ENCODE measurements at regions not wholly inside any gene's neighbourhood (a gene's known extent, or its start where the extent isn't known, plus 50 kb on each side); places are given as distances from the start of the nearest gene placed in this dataset.

DNA sequence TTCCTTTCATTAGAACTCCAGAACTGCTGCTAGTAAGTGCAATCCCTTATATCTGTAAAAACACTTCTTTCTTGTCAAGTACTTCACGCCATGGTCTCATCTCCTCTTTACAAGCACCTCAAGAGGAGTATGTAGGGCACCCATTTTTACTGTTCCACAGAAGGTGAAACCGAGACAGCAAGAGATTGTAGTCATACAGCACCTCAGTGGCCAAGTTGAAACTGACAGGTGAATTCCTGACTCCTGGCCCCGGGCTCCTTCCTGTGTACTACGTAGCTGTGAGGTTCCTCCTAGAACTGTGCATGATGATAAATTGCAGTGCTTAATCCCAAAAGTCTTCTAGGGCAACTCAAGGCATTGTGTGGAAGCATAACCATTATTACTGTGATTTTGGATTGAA lies 131.5 kb upstream of the MEIS1 start:
- no peak for FAIRE-seq

DNA sequence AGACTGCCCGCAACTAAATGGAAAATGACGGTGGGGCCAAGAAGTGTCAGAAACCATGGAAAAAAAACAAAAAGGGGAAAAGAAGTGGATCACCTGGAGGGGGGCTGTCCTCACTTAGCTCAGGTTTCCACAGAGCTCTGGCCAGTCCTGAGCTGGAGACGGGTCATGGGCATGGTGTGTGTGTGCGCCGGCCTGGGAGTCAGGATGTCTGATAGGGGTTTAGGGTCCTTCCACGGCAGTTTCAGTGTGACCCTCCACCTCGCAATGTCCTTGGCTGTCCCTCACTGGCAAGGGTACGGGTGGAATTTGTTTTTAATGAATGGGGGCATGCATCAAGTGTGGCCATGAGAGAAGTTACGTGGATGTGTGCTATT lies 133.2 kb upstream of the MEIS1 start:
- no peaks in the 10 kb centered on the region for H3K27me3 ChIP-seq (ENCODE audit: insufficient read depth, low read length)
- H2AFZ ChIP-seq (ENCODE audit: low read depth, low read length) = no peak overlapping the region
- TF ChIP-seq EZH2 (IDR thresholded peaks at IDR 0.05; ENCODE audit: insufficient read depth, low read length) = no peak
- TF ChIP-seq, protein P1, sequence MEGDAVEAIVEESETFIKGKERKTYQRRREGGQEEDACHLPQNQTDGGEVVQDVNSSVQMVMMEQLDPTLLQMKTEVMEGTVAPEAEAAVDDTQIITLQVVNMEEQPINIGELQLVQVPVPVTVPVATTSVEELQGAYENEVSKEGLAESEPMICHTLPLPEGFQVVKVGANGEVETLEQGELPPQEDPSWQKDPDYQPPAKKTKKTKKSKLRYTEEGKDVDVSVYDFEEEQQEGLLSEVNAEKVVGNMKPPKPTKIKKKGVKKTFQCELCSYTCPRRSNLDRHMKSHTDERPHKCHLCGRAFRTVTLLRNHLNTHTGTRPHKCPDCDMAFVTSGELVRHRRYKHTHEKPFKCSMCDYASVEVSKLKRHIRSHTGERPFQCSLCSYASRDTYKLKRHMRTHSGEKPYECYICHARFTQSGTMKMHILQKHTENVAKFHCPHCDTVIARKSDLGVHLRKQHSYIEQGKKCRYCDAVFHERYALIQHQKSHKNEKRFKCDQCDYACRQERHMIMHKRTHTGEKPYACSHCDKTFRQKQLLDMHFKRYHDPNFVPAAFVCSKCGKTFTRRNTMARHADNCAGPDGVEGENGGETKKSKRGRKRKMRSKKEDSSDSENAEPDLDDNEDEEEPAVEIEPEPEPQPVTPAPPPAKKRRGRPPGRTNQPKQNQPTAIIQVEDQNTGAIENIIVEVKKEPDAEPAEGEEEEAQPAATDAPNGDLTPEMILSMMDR (IDR thresholded peaks at IDR 0.05; ENCODE audit: insufficient read depth, low read depth, low read length) = no peak
- Mint-ChIP-seq H3K27ac (ENCODE audit: unreplicated experiment) (no peak overlapping the region), H3K27me3 (ENCODE audit: low read depth, unreplicated experiment) (no peaks in the 10 kb centered on the region), H3K4me1 (ENCODE audit: low read depth, unreplicated experiment) (peaks cover 6% of the 10 kb centered on the region), H3K36me3 (ENCODE audit: low read depth, unreplicated experiment) (no peaks in the 10 kb centered on the region), H3K4me3 (ENCODE audit: unreplicated experiment) (no peak overlapping the region), H3K9me3 (ENCODE audit: unreplicated experiment) (no peaks in the 10 kb centered on the region)
- H3K9ac ChIP-seq (ENCODE audit: low read length) = no peak overlapping the region
- no peak overlapping the region for H3K4me3 ChIP-seq (ENCODE audit: insufficient read depth, low read depth, low read length)
- FAIRE-seq (no peak), DNase-seq (ENCODE audit: low read depth) (no peak)
- no peaks in the 10 kb centered on the region for H3K9me3 ChIP-seq (ENCODE audit: insufficient read depth, low read depth, low read length)
- no peaks in the 10 kb centered on the region for H4K20me1 ChIP-seq (ENCODE audit: insufficient read depth, low read length)
- H3K36me3 ChIP-seq (ENCODE audit: insufficient read depth, low read length) = no peaks in the 10 kb centered on the region
- no peak overlapping the region for H3K4me2 ChIP-seq (ENCODE audit: low read length)
- H3K79me2 ChIP-seq (ENCODE audit: insufficient read depth, low read length) = no peaks in the 10 kb centered on the region
- no peaks in the 10 kb centered on the region for H3K4me1 ChIP-seq (ENCODE audit: insufficient read depth, low read length)
- no peak overlapping the region for H3K27ac ChIP-seq (ENCODE audit: low read depth, low read length)

More for the DNA sequence above, 131.5 kb upstream of the MEIS1 start:
- Mint-ChIP-seq H3K27me3 (ENCODE audit: low read depth, unreplicated experiment) (no peaks in the 10 kb centered on the region), H3K36me3 (ENCODE audit: low read depth, unreplicated experiment) (no peaks in the 10 kb centered on the region), H3K4me1 (ENCODE audit: low read depth, unreplicated experiment) (peaks cover 6% of the 10 kb centered on the region), H3K4me3 (ENCODE audit: unreplicated experiment) (no peak overlapping the region), H3K9me3 (ENCODE audit: unreplicated experiment) (no peaks in the 10 kb centered on the region), H3K27ac (ENCODE audit: unreplicated experiment) (no peak overlapping the region)
- no peak overlapping the region for H3K4me3 ChIP-seq (ENCODE audit: insufficient read depth, low read depth, low read length)
- H3K4me1 ChIP-seq (ENCODE audit: insufficient read depth, low read length) = no peaks in the 10 kb centered on the region
- H4K20me1 ChIP-seq (ENCODE audit: insufficient read depth, low read length) = no peaks in the 10 kb centered on the region
- no peak overlapping the region for H3K4me2 ChIP-seq (ENCODE audit: low read length)
- no peak for TF ChIP-seq EZH2 (IDR thresholded peaks at IDR 0.05; ENCODE audit: insufficient read depth, low read length)
- TF ChIP-seq, protein P1 (IDR thresholded peaks at IDR 0.05; ENCODE audit: insufficient read depth, low read depth, low read length) = no peak
- H3K27ac ChIP-seq (ENCODE audit: low read depth, low read length) = no peak overlapping the region
- H3K9ac ChIP-seq (ENCODE audit: low read length) = no peak overlapping the region
- H2AFZ ChIP-seq (ENCODE audit: low read depth, low read length) = no peak overlapping the region
- no peak for DNase-seq (ENCODE audit: low read depth)
- no peaks in the 10 kb centered on the region for H3K9me3 ChIP-seq (ENCODE audit: insufficient read depth, low read depth, low read length)
- no peaks in the 10 kb centered on the region for H3K27me3 ChIP-seq (ENCODE audit: insufficient read depth, low read length)
- no peaks in the 10 kb centered on the region for H3K79me2 ChIP-seq (ENCODE audit: insufficient read depth, low read length)
- H3K36me3 ChIP-seq (ENCODE audit: insufficient read depth, low read length) = no peaks in the 10 kb centered on the region

DNA sequence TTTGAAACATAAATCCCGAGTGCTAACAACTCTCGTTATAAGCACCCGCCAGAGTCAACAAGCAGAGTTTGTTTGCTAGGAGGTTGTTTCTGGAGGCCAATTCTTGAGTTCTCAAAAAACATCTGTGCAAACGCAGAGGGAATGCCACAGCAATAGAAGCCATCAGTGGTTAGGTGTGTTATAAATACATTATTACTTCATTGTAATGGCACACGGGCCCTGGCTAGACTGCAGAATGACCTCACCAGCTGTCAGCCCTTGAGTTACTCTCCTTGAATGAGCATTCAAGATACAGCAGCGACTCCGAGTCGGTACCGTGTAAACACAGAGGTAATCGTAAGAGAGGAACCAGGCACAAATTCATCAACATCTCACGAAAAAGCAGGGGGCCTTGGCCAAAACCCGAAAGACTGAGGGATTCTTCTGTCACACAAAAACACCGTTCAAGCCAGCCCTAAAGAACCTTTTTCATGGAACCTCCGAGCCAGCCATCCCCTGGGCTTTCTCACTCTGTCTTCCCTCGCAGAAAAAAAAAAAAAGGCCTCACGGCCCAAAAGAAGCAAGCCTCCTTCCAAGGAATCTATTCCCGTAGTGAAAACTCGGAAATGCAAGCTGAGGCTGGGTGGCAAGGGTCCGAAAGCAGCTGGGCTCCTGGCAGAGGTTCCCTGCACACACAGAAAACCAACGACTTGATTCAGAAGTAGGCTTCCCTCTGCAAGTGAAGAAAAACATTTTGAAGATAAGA lies 133.7 kb upstream of the MEIS1 start:
- no peaks in the 10 kb centered on the region for H3K9me3 ChIP-seq (ENCODE audit: insufficient read depth, low read depth, low read length)
- no peaks in the 10 kb centered on the region for H3K27me3 ChIP-seq (ENCODE audit: insufficient read depth, low read length)
- Mint-ChIP-seq H3K36me3 (ENCODE audit: low read depth, unreplicated experiment) (no peaks in the 10 kb centered on the region), H3K4me3 (ENCODE audit: unreplicated experiment) (no peak overlapping the region), H3K9me3 (ENCODE audit: unreplicated experiment) (no peaks in the 10 kb centered on the region), H3K4me1 (ENCODE audit: low read depth, unreplicated experiment) (peaks cover 6% of the 10 kb centered on the region), H3K27ac (ENCODE audit: unreplicated experiment) (no peak overlapping the region), H3K27me3 (ENCODE audit: low read depth, unreplicated experiment) (no peaks in the 10 kb centered on the region)
- no peaks in the 10 kb centered on the region for H4K20me1 ChIP-seq (ENCODE audit: insufficient read depth, low read length)
- TF ChIP-seq, protein P1 (IDR thresholded peaks at IDR 0.05; ENCODE audit: insufficient read depth, low read depth, low read length) = no peak
- no peak for TF ChIP-seq EZH2 (IDR thresholded peaks at IDR 0.05; ENCODE audit: insufficient read depth, low read length)
- peak overlapping the region; percentile 15 for H3K4me2 ChIP-seq (ENCODE audit: low read length)
- no peaks in the 10 kb centered on the region for H3K36me3 ChIP-seq (ENCODE audit: insufficient read depth, low read length)
- FAIRE-seq (no peak), DNase-seq (ENCODE audit: low read depth) (peak; percentile 17)
- H3K9ac ChIP-seq (ENCODE audit: low read length) = peak overlapping the region; percentile 18
- no peak overlapping the region for H2AFZ ChIP-seq (ENCODE audit: low read depth, low read length)
- no peaks in the 10 kb centered on the region for H3K79me2 ChIP-seq (ENCODE audit: insufficient read depth, low read length)
- H3K4me1 ChIP-seq (ENCODE audit: insufficient read depth, low read length) = no peaks in the 10 kb centered on the region
- no peak overlapping the region for H3K27ac ChIP-seq (ENCODE audit: low read depth, low read length)
- no peak overlapping the region for H3K4me3 ChIP-seq (ENCODE audit: insufficient read depth, low read depth, low read length)
